H9 (cell line): ENCODE measurements at regions not wholly inside any gene's neighbourhood (a gene's known extent, or its start where the extent isn't known, plus 50 kb on each side); places are given as distances from the start of the nearest gene placed in this dataset.

Experiments
- DNase-seq: peaks from one replicate; pipeline ENCODE4 v3.0.0-alpha.2; 2017
- H2AFZ ChIP-seq: one replicate; pipeline ENCODE4 v1.6.1; 2013; ENCODE audit warnings: mild to moderate bottlenecking, low read length, control low read depth, moderate library complexity
- H2AK5ac ChIP-seq: 2 replicates; pipeline ENCODE4 v1.6.1; 2013; ENCODE audit warnings: low read length, control low read depth, mixed read lengths; ENCODE audit not compliant: insufficient read length
- H2BK120ac ChIP-seq: one replicate; pipeline ENCODE4 v1.6.1; 2013; ENCODE audit warnings: low read depth, mild to moderate bottlenecking, low read length, control low read depth, inconsistent platforms; ENCODE audit not compliant: poor library complexity, severe bottlenecking
- H2BK12ac ChIP-seq: 2 replicates; pipeline ENCODE4 v1.6.1; 2013; ENCODE audit warnings: low read length, control low read depth, mixed read lengths, low read depth; ENCODE audit not compliant: insufficient read length
- H2BK15ac ChIP-seq: 2 replicates; pipeline ENCODE4 v1.6.1; 2013; ENCODE audit warnings: low read depth, low read length, control low read depth
- H2BK20ac ChIP-seq: one replicate; pipeline ENCODE4 v1.6.1; 2013; ENCODE audit warnings: low read depth, mild to moderate bottlenecking, low read length, control low read depth, inconsistent platforms; ENCODE audit not compliant: poor library complexity, severe bottlenecking
- H2BK5ac ChIP-seq: 2 replicates; pipeline ENCODE4 v1.6.1; 2013; ENCODE audit warnings: low read length, control low read depth, mixed read lengths; ENCODE audit not compliant: insufficient read length
- H3K14ac ChIP-seq: 2 replicates; pipeline ENCODE4 v1.6.1; 2013; ENCODE audit warnings: low read length, control low read depth; ENCODE audit not compliant: insufficient read depth
- H3K18ac ChIP-seq: 2 replicates; pipeline ENCODE4 v1.6.1; 2013; ENCODE audit warnings: low read depth, mild to moderate bottlenecking, mixed read lengths, low read length, control low read depth; ENCODE audit not compliant: insufficient read length
- H3K23ac ChIP-seq: 2 replicates; pipeline ENCODE4 v1.6.1; 2013; ENCODE audit warnings: low read length, control low read depth, mixed read lengths, low read depth; ENCODE audit not compliant: insufficient read length
- H3K23me2 ChIP-seq: 2 replicates; pipeline ENCODE4 v1.6.1; 2013; ENCODE audit warnings: low read depth, mild to moderate bottlenecking, mixed read lengths, low read length, control low read depth; ENCODE audit not compliant: insufficient read length, poor library complexity, severe bottlenecking
- H3K27ac ChIP-seq: 2 replicates; pipeline ENCODE4 v1.5.1; 2013; ENCODE audit warnings: low read length, control low read depth, mixed read lengths, low read depth; ENCODE audit not compliant: insufficient read length
- H3K27me3 ChIP-seq: 2 replicates; pipeline ENCODE4 v1.6.1; 2013; ENCODE audit warnings: low read length, control low read depth, inconsistent platforms; ENCODE audit not compliant: insufficient read depth
- H3K4ac ChIP-seq: 2 replicates; pipeline ENCODE4 v1.6.1; 2013; ENCODE audit warnings: low read depth, mild to moderate bottlenecking, control low read depth, inconsistent platforms, low read length, moderate library complexity
- H3K4me1 ChIP-seq: 2 replicates; pipeline ENCODE4 v1.6.1; 2013; ENCODE audit warnings: low read length, control low read depth, inconsistent platforms; ENCODE audit not compliant: insufficient read depth
- H3K4me2 ChIP-seq: 2 replicates; pipeline ENCODE4 v1.6.1; 2013; ENCODE audit warnings: low read length, control low read depth, mixed read lengths; ENCODE audit not compliant: insufficient read length, insufficient read depth
- H3K56ac ChIP-seq: 2 replicates; pipeline ENCODE4 v1.6.1; 2013; ENCODE audit warnings: low read depth, mild to moderate bottlenecking, mixed read lengths, low read length, control low read depth; ENCODE audit not compliant: insufficient read length
- H3K79me1 ChIP-seq: 2 replicates; pipeline ENCODE4 v1.6.1; 2013; ENCODE audit warnings: low read depth, mild to moderate bottlenecking, moderate library complexity, low read length, control low read depth, inconsistent platforms; ENCODE audit not compliant: insufficient read depth, poor library complexity, severe bottlenecking
- H3K79me2 ChIP-seq: 2 replicates; pipeline ENCODE4 v1.6.1; 2013; ENCODE audit warnings: low read length, control low read depth, inconsistent platforms; ENCODE audit not compliant: insufficient read depth
- H3K9ac ChIP-seq: 2 replicates; pipeline ENCODE4 v1.6.1; 2013; ENCODE audit warnings: low read length, control low read depth, mixed read lengths; ENCODE audit not compliant: insufficient read length; ENCODE audit errors: extremely low read depth
- H3K9me3 ChIP-seq: one replicate; pipeline ENCODE4 v1.6.1; 2013; ENCODE audit warnings: low read depth, low read length, inconsistent platforms; ENCODE audit not compliant: control insufficient read depth
- H3T11ph ChIP-seq: one replicate; pipeline ENCODE4 v1.6.1; 2013; ENCODE audit warnings: mild to moderate bottlenecking, low read length, control low read depth, inconsistent platforms
- H4K20me1 ChIP-seq: one replicate; pipeline ENCODE4 v1.6.1; 2013; ENCODE audit not compliant: control insufficient read depth, insufficient read length, insufficient read depth
- H4K5ac ChIP-seq: 2 replicates; pipeline ENCODE4 v1.6.1; 2013; ENCODE audit warnings: low read depth, mild to moderate bottlenecking, mixed read lengths, low read length, control low read depth; ENCODE audit not compliant: insufficient read length
- H4K8ac ChIP-seq: replicated peaks from 2 replicates; pipeline ENCODE4 v1.6.1; 2013; ENCODE audit warnings: low read length, control low read depth, mixed read lengths, low read depth; ENCODE audit not compliant: insufficient read length
- H4K91ac ChIP-seq: 2 replicates; pipeline ENCODE4 v1.6.1; 2013; ENCODE audit warnings: low read depth, mild to moderate bottlenecking, moderate library complexity, mixed read lengths, low read length, control low read depth; ENCODE audit not compliant: insufficient read length
- H3K27ac Mint-ChIP-seq, 3 experiments: 2 replicates in 2 of 3; 3 replicates in 1 of 3; pipeline ENCODE4 v1.8.0; 2020 to 2021; ENCODE audit warnings: mixed read lengths in 3 of 3, mild to moderate bottlenecking in 1 of 3, moderate library complexity in 1 of 3
- H3K27me3 Mint-ChIP-seq: 2 replicates; pipeline ENCODE4 v1.8.0; 2021; ENCODE audit warnings: low read depth, mild to moderate bottlenecking, moderate library complexity, mixed read lengths
- H3K36me3 Mint-ChIP-seq, 3 experiments: 2 replicates in 2 of 3; 3 replicates in 1 of 3; pipeline ENCODE4 v1.8.0; 2020 to 2021; ENCODE audit warnings: low read depth in 3 of 3, mixed read lengths in 3 of 3; ENCODE audit not compliant: insufficient read depth in 1 of 3
- H3K4me1 Mint-ChIP-seq, 2 experiments: 2 replicates each; pipeline ENCODE4 v1.8.0; 2020; ENCODE audit warnings: mixed read lengths in 2 of 2
- H3K4me3 Mint-ChIP-seq, 2 experiments: 2 replicates in 1 of 2; 3 replicates in 1 of 2; pipeline ENCODE4 v1.8.0; 2020 to 2021; ENCODE audit warnings: mild to moderate bottlenecking in 2 of 2, mixed read lengths in 2 of 2, moderate library complexity in 1 of 2
- H3K9me3 Mint-ChIP-seq, 2 experiments: 2 replicates in 1 of 2; 3 replicates in 1 of 2; pipeline ENCODE4 v1.8.0; 2020; ENCODE audit warnings: mild to moderate bottlenecking in 2 of 2, mixed read lengths in 2 of 2, moderate library complexity in 1 of 2
- whole genome bisulfite sequencing: extraction: QIAGEN DNeasy Blood & Tissue Kit; methylation state at CpG from one replicate; pipeline ENCODE4 v1.1.7; 2013; ENCODE audit warnings: missing lambda C conversion rate, low lambda C conversion rate, mixed read lengths; ENCODE audit not compliant: insufficient read length; ENCODE audit errors: extremely low coverage; 5-methylcytosine and 5-hydroxymethylcytosine counted together
- TF ChIP-seq, protein P1 (sequence below): fragments of 200-600 bp; sonication (generic); conservative IDR thresholded peaks from 3 replicates; pipeline ENCODE4 v1.8.0; 2021; ENCODE audit warnings: antibody characterized with exemption, mild to moderate bottlenecking

DNA sequence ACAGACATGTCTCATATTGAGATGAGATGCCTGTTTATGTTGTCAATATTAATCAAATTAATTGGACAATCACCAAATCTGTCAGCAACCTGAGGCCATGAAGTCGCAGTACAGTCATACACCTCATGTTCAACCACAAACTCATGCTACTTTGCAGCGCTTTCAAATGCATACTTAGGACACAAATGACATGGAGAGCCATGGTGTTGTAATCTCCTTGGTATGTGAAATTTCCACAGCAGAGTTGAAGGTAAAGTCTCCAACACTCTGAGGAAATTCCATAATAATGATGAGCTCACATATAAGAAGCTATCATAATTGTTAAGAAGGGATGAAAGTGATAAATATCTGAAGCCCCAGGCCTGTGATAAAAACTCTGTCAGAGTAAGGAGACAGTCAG, 873.9 kb downstream of the MCTP2 start:
- no peak for DNase-seq
- no peak overlapping the region for H3T11ph ChIP-seq
- no peak overlapping the region for H2BK120ac ChIP-seq
- no peaks in the 10 kb centered on the region for H3K79me1 ChIP-seq
- H3K9me3 ChIP-seq = no peaks in the 10 kb centered on the region
- no peak overlapping the region for H3K4me3 Mint-ChIP-seq
- no peaks in the 10 kb centered on the region for H3K4me1 Mint-ChIP-seq
- H2BK20ac ChIP-seq = no peak overlapping the region
- TF ChIP-seq, protein P1, sequence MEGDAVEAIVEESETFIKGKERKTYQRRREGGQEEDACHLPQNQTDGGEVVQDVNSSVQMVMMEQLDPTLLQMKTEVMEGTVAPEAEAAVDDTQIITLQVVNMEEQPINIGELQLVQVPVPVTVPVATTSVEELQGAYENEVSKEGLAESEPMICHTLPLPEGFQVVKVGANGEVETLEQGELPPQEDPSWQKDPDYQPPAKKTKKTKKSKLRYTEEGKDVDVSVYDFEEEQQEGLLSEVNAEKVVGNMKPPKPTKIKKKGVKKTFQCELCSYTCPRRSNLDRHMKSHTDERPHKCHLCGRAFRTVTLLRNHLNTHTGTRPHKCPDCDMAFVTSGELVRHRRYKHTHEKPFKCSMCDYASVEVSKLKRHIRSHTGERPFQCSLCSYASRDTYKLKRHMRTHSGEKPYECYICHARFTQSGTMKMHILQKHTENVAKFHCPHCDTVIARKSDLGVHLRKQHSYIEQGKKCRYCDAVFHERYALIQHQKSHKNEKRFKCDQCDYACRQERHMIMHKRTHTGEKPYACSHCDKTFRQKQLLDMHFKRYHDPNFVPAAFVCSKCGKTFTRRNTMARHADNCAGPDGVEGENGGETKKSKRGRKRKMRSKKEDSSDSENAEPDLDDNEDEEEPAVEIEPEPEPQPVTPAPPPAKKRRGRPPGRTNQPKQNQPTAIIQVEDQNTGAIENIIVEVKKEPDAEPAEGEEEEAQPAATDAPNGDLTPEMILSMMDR = no peak
- H3K18ac ChIP-seq = no peak overlapping the region
- no peak overlapping the region for H3K27ac ChIP-seq
- no peak overlapping the region for H2AK5ac ChIP-seq
- no peak overlapping the region for H3K9ac ChIP-seq
- no peak overlapping the region for H3K4me2 ChIP-seq
- H3K4me1 ChIP-seq = no peaks in the 10 kb centered on the region
- H3K23me2 ChIP-seq = no peaks in the 10 kb centered on the region
- no peaks in the 10 kb centered on the region for H3K27me3 Mint-ChIP-seq
- no peak overlapping the region for H2BK5ac ChIP-seq
- no peak overlapping the region for H3K23ac ChIP-seq
- no peaks in the 10 kb centered on the region for H3K27me3 ChIP-seq
- H2BK15ac ChIP-seq = no peak overlapping the region
- no CpG with 5 or more reads among the region's 2 CpGs for WGBS
- no peak overlapping the region for H4K91ac ChIP-seq
- H3K79me2 ChIP-seq = no peaks in the 10 kb centered on the region
- no peaks in the 10 kb centered on the region; a peak in 1 of 7 replicates for H3K36me3 Mint-ChIP-seq
- H2BK12ac ChIP-seq = no peak overlapping the region
- H4K5ac ChIP-seq = no peak overlapping the region
- no peak overlapping the region for H3K27ac Mint-ChIP-seq
- no peak overlapping the region for H4K8ac ChIP-seq
- no peak overlapping the region for H3K4ac ChIP-seq
- H4K20me1 ChIP-seq = no peaks in the 10 kb centered on the region
- H3K14ac ChIP-seq = no peak overlapping the region
- H3K9me3 Mint-ChIP-seq = no peaks in the 10 kb centered on the region
- H2AFZ ChIP-seq = no peak overlapping the region
- no peak overlapping the region for H3K56ac ChIP-seq
